Kidney epithelial cell (primary cell): ENCODE measurements at regions not wholly inside any gene's neighbourhood (a gene's known extent, or its start where the extent isn't known, plus 50 kb on each side); places are given as distances from the start of the nearest gene placed in this dataset.

ENCODE experiments used
- DNase-seq: peaks from one replicate; pipeline ENCODE4 v3.0.0-alpha.2; 2010; ENCODE audit warnings: low read depth
- H3K27me3 ChIP-seq: 2 replicates; pipeline ENCODE4 v1.6.0; 2011; ENCODE audit warnings: low read length; ENCODE audit not compliant: control insufficient read depth, insufficient read depth
- H3K36me3 ChIP-seq: 2 replicates; pipeline ENCODE4 v1.5.1; 2011; ENCODE audit warnings: low read length; ENCODE audit not compliant: control insufficient read depth, insufficient read depth
- H3K4me3 ChIP-seq: 2 replicates; pipeline ENCODE4 v1.5.1; 2011; ENCODE audit warnings: low read depth, mild to moderate bottlenecking, control low read depth, low read length
- CTCF ChIP-seq: IDR thresholded peaks from 2 replicates; pipeline ENCODE4 v1.5.1; 2011; ENCODE audit warnings: mild to moderate bottlenecking, moderate library complexity, low read length, control low read depth, inconsistent platforms; ENCODE audit not compliant: insufficient read depth, poor library complexity, severe bottlenecking

- peak; percentile 2 for DNase-seq
- no peaks in the 10 kb centered on the region for H3K36me3 ChIP-seq
- TF ChIP-seq CTCF, result no peak
Measured at GRCh38 chrX:117538178-117539089, 578.2 kb downstream of the KLHL13 start.

GRCh38 chrX:117532339-117532738, 584.3 kb downstream of the KLHL13 start:
- no peak for DNase-seq
- no peaks in the 10 kb centered on the region for H3K27me3 ChIP-seq
- H3K36me3 ChIP-seq, result no peaks in the 10 kb centered on the region
- no peak for TF ChIP-seq CTCF
- no peak overlapping the region for H3K4me3 ChIP-seq

More at GRCh38 chrX:117538178-117539089, 578.2 kb downstream of the KLHL13 start:
- Histone ChIP-seq H3K4me3 (no peak overlapping the region), H3K27me3 (no peaks in the 10 kb centered on the region)

- TF ChIP-seq CTCF, result no peak
- Histone ChIP-seq H3K36me3 (no peaks in the 10 kb centered on the region), H3K4me3 (no peak overlapping the region), H3K27me3 (no peaks in the 10 kb centered on the region)
- DNase-seq, result no peak
Measured at GRCh38 chrX:117522725-117523700, 593.6 kb downstream of the KLHL13 start.

GRCh38 chrX:117517994-117518393, 598.6 kb downstream of the KLHL13 start:
- no peaks in the 10 kb centered on the region for H3K27me3 ChIP-seq
- TF ChIP-seq CTCF, result no peak
- DNase-seq, result no peak

GRCh38 chrX:117511379-117511778, 605.2 kb downstream of the KLHL13 start:
- TF ChIP-seq CTCF, result no peak

More at GRCh38 chrX:117517994-117518393, 598.6 kb downstream of the KLHL13 start:
- no peaks in the 10 kb centered on the region for H3K36me3 ChIP-seq
- no peak overlapping the region for H3K4me3 ChIP-seq

More at GRCh38 chrX:117511379-117511778, 605.2 kb downstream of the KLHL13 start:
- H3K27me3 ChIP-seq, result no peaks in the 10 kb centered on the region
- no peak for DNase-seq
- H3K4me3 ChIP-seq, result no peak overlapping the region
- no peaks in the 10 kb centered on the region for H3K36me3 ChIP-seq
